K562 (cell line): ENCODE measurements at regions not wholly inside any gene's neighbourhood (a gene's known extent, or its start where the extent isn't known, plus 50 kb on each side); places are given as distances from the start of the nearest gene placed in this dataset.

Experiments
- ATAC-seq: fragments of 200-7000 bp; cut with Tn5 transposase; 3 replicates; pipeline ENCODE4 v1.9.1; 2020; ENCODE audit warnings: moderate library complexity
- BruUV-seq: library from RNA; stranded (reverse); fragments of 400-500 nt; replicated peaks from 2 replicates; lab custom pipeline; 2021; lab: Mats Ljungman, UMichigan
- CTCF ChIA-PET: fragments of 300-600 bp; formaldehyde crosslinking; extraction: SDS; loops from one replicate; lab custom pipeline; 2021; ENCODE audit warnings: low intra/inter-chr PET ratio; lab: Yijun Ruan, JAX
- POLR2A ChIA-PET: fragments of 300-600, 350-650 bp; sonication (Branson Sonifier 250); formaldehyde crosslinking; extraction: SDS; loops from one replicate; lab custom pipeline; 2021; ENCODE audit warnings: antibody characterized with exemption, inconsistent platforms; lab: Yijun Ruan, JAX
- DNase-seq, 4 experiments: peaks; one replicate each; pipeline versions ENCODE4 v3.0.0 to v3.0.0-alpha.2; 2011 to 2018; ENCODE audit warnings: low spot score in 3 of 4, mixed read lengths in 3 of 4; ENCODE audit errors: extremely low read depth in 1 of 4
- FAIRE-seq: peaks from 2 replicates; lab custom pipeline; 2011; peaks lifted over from hg19 to GRCh38; lab: Jason Lieb, UNC
- H2AFZ ChIP-seq: 2 replicates; pipeline ENCODE4 v1.6.0; 2011; ENCODE audit warnings: low read depth, low read length, control low read depth, inconsistent platforms
- H3K27ac ChIP-seq: fragments of 200-600 bp; 3 replicates; pipeline ENCODE4 v1.8.0; 2011; ENCODE audit warnings: low read depth, mild to moderate bottlenecking, control low read depth, inconsistent platforms, low read length, moderate library complexity, mixed read lengths; ENCODE audit errors: extremely low read depth
- H3K27me3 ChIP-seq, 2 experiments: fragments of 300-600 bp in 1 of 2; 2 replicates in 1 of 2; 3 replicates in 1 of 2; pipeline versions ENCODE4 v1.6.0 to v1.8.0; 2011; ENCODE audit warnings: inconsistent platforms in 2 of 2, low read length in 2 of 2, mild to moderate bottlenecking in 1 of 2, mixed read lengths in 1 of 2, moderate library complexity in 1 of 2; ENCODE audit not compliant: control insufficient read depth in 2 of 2, insufficient read depth in 2 of 2
- H3K36me3 ChIP-seq: fragments of 300-600 bp; 3 replicates; pipeline ENCODE4 v1.8.0; 2011; ENCODE audit warnings: mild to moderate bottlenecking, low read length, inconsistent platforms; ENCODE audit not compliant: control insufficient read depth, insufficient read depth
- H3K4me1 ChIP-seq, 2 experiments: fragments of 200-600 bp in 1 of 2; replicated peaks in 1 of 2; 2 replicates in 1 of 2; 3 replicates in 1 of 2; pipeline versions ENCODE4 v1.5.1 to v1.8.0; 2011; ENCODE audit warnings: inconsistent platforms in 2 of 2, low read length in 2 of 2, mild to moderate bottlenecking in 1 of 2, mixed read lengths in 1 of 2, moderate library complexity in 1 of 2; ENCODE audit not compliant: control insufficient read depth in 2 of 2, insufficient read depth in 2 of 2
- H3K4me2 ChIP-seq: 2 replicates; pipeline ENCODE4 v1.6.1; 2011; ENCODE audit warnings: low read length, control low read depth, inconsistent platforms, mixed read lengths; ENCODE audit not compliant: insufficient read depth
- H3K4me3 ChIP-seq: fragments of 200-600 bp; sonication (generic), shearing (Covaris generic); 2 replicates; pipeline ENCODE4 v1.5.1; 2016; ENCODE audit warnings: control low read depth, inconsistent platforms
- H3K79me2 ChIP-seq: fragments of 200-600 bp; 3 replicates; pipeline ENCODE4 v1.8.0; 2011; ENCODE audit warnings: low read length, inconsistent platforms; ENCODE audit not compliant: control insufficient read depth, insufficient read depth
- H3K9ac ChIP-seq, 2 experiments: 2 replicates each; pipeline versions ENCODE4 v1.6.0 to v1.6.1; 2011; ENCODE audit warnings: low read depth in 2 of 2, low read length in 2 of 2, control low read depth in 1 of 2, inconsistent platforms in 1 of 2, mild to moderate bottlenecking in 1 of 2, mixed read lengths in 1 of 2; ENCODE audit not compliant: insufficient read depth in 1 of 2
- H3K9me1 ChIP-seq: one replicate; pipeline ENCODE4 v1.6.0; 2011; ENCODE audit warnings: inconsistent platforms, mild to moderate bottlenecking, low read length, moderate library complexity; ENCODE audit not compliant: control insufficient read depth, insufficient read depth
- H3K9me3 ChIP-seq: replicated peaks from 2 replicates; pipeline ENCODE4 v1.5.1; 2011; ENCODE audit warnings: low read depth, low read length, inconsistent platforms; ENCODE audit not compliant: control insufficient read depth, insufficient read depth
- H4K20me1 ChIP-seq: replicated peaks from 2 replicates; pipeline ENCODE4 v1.6.1; 2011; ENCODE audit warnings: low read length, inconsistent platforms, mixed read lengths; ENCODE audit not compliant: control insufficient read depth, insufficient read depth
- BCLAF1 ChIP-seq, 2 experiments: fragments of 450-650 bp in 1 of 2; IDR thresholded peaks; 2 replicates each; pipeline ENCODE4 v1.6.1; 2011 to 2017; ENCODE audit warnings: low read depth in 2 of 2, antibody characterized with exemption in 1 of 2, borderline replicate concordance in 1 of 2, low read length in 1 of 2, mild to moderate bottlenecking in 1 of 2, mixed read lengths in 1 of 2; ENCODE audit not compliant: control insufficient read depth in 1 of 2
- CREB3 ChIP-seq: fragments of 450-650 bp; conservative IDR thresholded peaks from 2 replicates; pipeline ENCODE4 v1.6.1; 2016; ENCODE audit warnings: missing genetic modification characterization, low read depth, mild to moderate bottlenecking, missing compliant biosample characterization, moderate library complexity
- CSDE1 ChIP-seq, 2 experiments: fragments of 450-650 bp; IDR thresholded peaks; 2 replicates each; pipeline ENCODE4 v1.6.1; 2016; ENCODE audit warnings: mild to moderate bottlenecking in 1 of 2
- DDX20 ChIP-seq: fragments of 450-650 bp; IDR thresholded peaks from 2 replicates; pipeline ENCODE4 v1.6.1; 2016; ENCODE audit warnings: missing genetic modification characterization, low read depth, mild to moderate bottlenecking, missing compliant biosample characterization, moderate library complexity
- NR2F6 ChIP-seq: fragments of 450-650 bp; formaldehyde crosslinking; IDR thresholded peaks from 2 replicates; pipeline ENCODE4 v1.4.0; 2020; ENCODE audit warnings: mild to moderate bottlenecking
- REST ChIP-seq, 2 experiments: fragments of 450-650 bp; formaldehyde crosslinking in 1 of 2; IDR thresholded peaks; 2 replicates each; pipeline versions ENCODE4 v1.4.0 to v1.6.1; 2014 to 2020; ENCODE audit warnings: mild to moderate bottlenecking in 2 of 2, borderline replicate concordance in 1 of 2, low read depth in 1 of 2
- STAT5B ChIP-seq: fragments of 250-450 bp; sonication (Bioruptor Pico); IDR thresholded peaks from 2 replicates; pipeline ENCODE4 v1.8.0; 2021; ENCODE audit warnings: mild to moderate bottlenecking, inconsistent platforms
- ZNF277 ChIP-seq: fragments of 250-450 bp; sonication (Bioruptor Pico); IDR thresholded peaks from 2 replicates; pipeline ENCODE4 v1.8.0; 2022; ENCODE audit warnings: inconsistent platforms, mild to moderate bottlenecking, moderate library complexity, borderline replicate concordance
- WGBS: fragments of 100-300 bp; shearing (Covaris generic); methylation state at CpG from one replicate; pipeline ENCODE4 v1.1.6; 2016; ENCODE audit warnings: low coverage, mixed read lengths; ENCODE audit not compliant: insufficient coverage; ENCODE audit errors: missing lambda C conversion rate; 5-methylcytosine and 5-hydroxymethylcytosine counted together
- in situ Hi-C: fragments of 300-500 bp; cut with MboI; formaldehyde crosslinking; loops from 4 replicates; pipeline ENCODE4 v1.15.0; 2018; ENCODE audit warnings: inconsistent platforms, mixed read lengths
- intact Hi-C: fragments of 100-400 bp; cut with micrococcal nuclease; formaldehyde crosslinking; loops from 2 replicates; pipeline ENCODE4 v1.14.2; 2022

DNA sequence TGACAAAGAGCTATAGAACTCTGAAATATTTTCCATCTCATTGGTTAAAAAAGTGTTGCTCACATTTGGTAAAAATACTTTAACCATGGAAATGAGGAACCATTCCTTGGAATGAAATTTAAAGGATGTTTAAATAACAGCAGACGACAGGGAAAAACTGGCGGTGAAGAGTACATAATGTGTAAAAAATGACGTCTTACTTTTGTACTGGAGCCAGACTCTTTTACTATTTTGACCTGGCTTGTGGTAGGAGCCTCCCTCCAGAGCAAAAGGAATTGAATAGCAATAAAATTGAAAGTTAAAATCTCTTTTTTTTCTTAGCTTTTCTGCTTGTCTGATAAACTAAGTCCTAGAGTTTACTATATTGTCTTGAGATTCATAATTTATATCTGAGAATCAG is 426.2 kb upstream of the KLHL1 start:
- Histone ChIP-seq H3K36me3 (no peaks in the 10 kb centered on the region), H3K9me3 (no peaks in the 10 kb centered on the region), H3K4me1 (no peaks in the 10 kb centered on the region), H3K27me3 (no peaks in the 10 kb centered on the region), H3K79me2 (no peaks in the 10 kb centered on the region), H4K20me1 (no peaks in the 10 kb centered on the region), H3K9me1 (no peaks in the 10 kb centered on the region), H3K4me3 (no peak overlapping the region), H2AFZ (no peak overlapping the region), H3K27ac (no peak overlapping the region), H3K9ac (no peak overlapping the region), H3K4me2 (no peak overlapping the region)
- in situ Hi-C loops (no loop called here), intact Hi-C loops (no loop called here)
- DNase-seq (no peak), ATAC-seq (no peak), FAIRE-seq (no peak)
- 4% methylated on average over 3 of the region's 3 CpGs for whole genome bisulfite sequencing
- ChIA-PET CTCF (no interaction called here), POLR2A (no interaction called here)
- BruUV-seq = no TSS peak
- TF ChIP-seq BCLAF1 (IDR thresholded peaks at IDR 0.05; ENCODE audit: borderline replicate concordance in 1 of 2, control insufficient read depth in 1 of 2, low read depth in 2 of 2, low read length in 1 of 2) (no peak), STAT5B (CRISPR knock-in tag) (no peak), CREB3 (no peak), REST (IDR thresholded peaks at IDR 0.05; ENCODE audit: borderline replicate concordance) (no peak), REST (CRISPR knock-in tag; IDR thresholded peaks at IDR 0.05; ENCODE audit: low read depth) (no peak), NR2F6 (CRISPR knock-in tag) (no peak), ZNF277 (CRISPR knock-in tag) (no peak), DDX20 (tag) (no peak), CSDE1 (IDR thresholded peaks at IDR 0.05) (no peak)
